GM23338 (cell line): ENCODE measurements at regions not wholly inside any gene's neighbourhood (a gene's known extent, or its start where the extent isn't known, plus 50 kb on each side); places are given as distances from the start of the nearest gene placed in this dataset.

Experiments
- ATAC-seq: fragments of 200-7000 bp; cut with Tn5 transposase; 3 replicates; pipeline ENCODE4 v1.9.1; 2020
- DNase-seq: peaks from one replicate; pipeline ENCODE4 v3.0.0-alpha.2; 2015; ENCODE audit warnings: low spot score
- H2AFZ ChIP-seq: fragments of 200-600 bp; sonication (generic); 2 replicates; pipeline ENCODE4 v1.8.0; 2016; ENCODE audit warnings: antibody characterized with exemption, mild to moderate bottlenecking, moderate library complexity
- H3F3A ChIP-seq: fragments of 200-600 bp; sonication (generic); replicated peaks from 2 replicates; pipeline ENCODE4 v1.8.0; 2017; ENCODE audit warnings: antibody characterized with exemption, mixed run types, low read depth
- H3K27ac ChIP-seq: fragments of 200-600 bp; sonication (generic); 2 replicates; pipeline ENCODE4 v1.6.1; 2016; ENCODE audit warnings: low read depth
- H3K27me3 ChIP-seq: fragments of 200-600 bp; sonication (generic); 2 replicates; pipeline ENCODE4 v1.8.0; 2016; ENCODE audit warnings: mild to moderate bottlenecking, mixed run types, moderate library complexity; ENCODE audit not compliant: insufficient read depth
- H3K36me3 ChIP-seq: fragments of 200-600 bp; sonication (generic); 2 replicates; pipeline ENCODE4 v1.8.0; 2016; ENCODE audit warnings: mild to moderate bottlenecking; ENCODE audit not compliant: insufficient read depth
- H3K4me1 ChIP-seq: fragments of 200-600 bp; sonication (generic); 2 replicates; pipeline ENCODE4 v1.8.0; 2016; ENCODE audit warnings: mild to moderate bottlenecking, moderate library complexity; ENCODE audit not compliant: insufficient read depth
- H3K4me2 ChIP-seq: fragments of 200-600 bp; sonication (generic); 2 replicates; pipeline ENCODE4 v1.7.1; 2017; ENCODE audit warnings: mixed run types
- H3K4me3 ChIP-seq: fragments of 200-600 bp; sonication (generic); 2 replicates; pipeline ENCODE4 v1.6.1; 2016; ENCODE audit warnings: mixed run types
- H3K79me2 ChIP-seq: fragments of 200-600 bp; sonication (generic); replicated peaks from 2 replicates; pipeline ENCODE4 v1.8.0; 2017; ENCODE audit warnings: mild to moderate bottlenecking; ENCODE audit not compliant: insufficient read depth
- H3K9me2 ChIP-seq: fragments of 200-600 bp; sonication (generic); 2 replicates; pipeline ENCODE4 v1.8.0; 2017; ENCODE audit not compliant: insufficient read depth
- H4K20me1 ChIP-seq: fragments of 200-600 bp; sonication (generic); replicated peaks from 2 replicates; pipeline ENCODE4 v1.8.0; 2017; ENCODE audit warnings: mild to moderate bottlenecking; ENCODE audit not compliant: insufficient read depth
- H3K27ac Mint-ChIP-seq: 2 replicates; pipeline ENCODE4 v1.8.0; 2020; ENCODE audit warnings: inconsistent platforms, mild to moderate bottlenecking, moderate library complexity, mixed read lengths
- H3K27me3 Mint-ChIP-seq: 3 replicates; pipeline ENCODE4 v1.8.0; 2022; ENCODE audit warnings: low read depth, mild to moderate bottlenecking, moderate library complexity, mixed read lengths, inconsistent platforms; ENCODE audit not compliant: insufficient read depth, poor library complexity
- H3K36me3 Mint-ChIP-seq: 3 replicates; pipeline ENCODE4 v1.8.0; 2021; ENCODE audit warnings: low read depth, mild to moderate bottlenecking, inconsistent platforms, moderate library complexity, mixed read lengths
- H3K4me1 Mint-ChIP-seq: 3 replicates; pipeline ENCODE4 v1.8.0; 2020; ENCODE audit warnings: mild to moderate bottlenecking, inconsistent platforms, mixed read lengths
- H3K4me3 Mint-ChIP-seq: 3 replicates; pipeline ENCODE4 v1.8.0; 2021; ENCODE audit warnings: moderate library complexity, mild to moderate bottlenecking, inconsistent platforms, mixed read lengths
- H3K9me3 Mint-ChIP-seq: 3 replicates; pipeline ENCODE4 v1.8.0; 2020; ENCODE audit warnings: moderate library complexity, mild to moderate bottlenecking, inconsistent platforms, mixed read lengths
- CREB1 ChIP-seq: fragments of 250-450 bp; sonication (Bioruptor Pico); IDR thresholded peaks from 2 replicates; pipeline ENCODE4 v1.5.0; 2020; ENCODE audit warnings: low read depth, mild to moderate bottlenecking, moderate library complexity
- EZH2 ChIP-seq: fragments of 200-600 bp; sonication (generic); IDR thresholded peaks from one replicate; pipeline ENCODE4 v1.8.0; 2017; ENCODE audit warnings: antibody characterized with exemption, mild to moderate bottlenecking, low read depth; ENCODE audit not compliant: unreplicated experiment
- EZH2phosphoT487 ChIP-seq: fragments of 200-600 bp; sonication (generic); IDR thresholded peaks from one replicate; pipeline ENCODE4 v1.8.1; 2018; ENCODE audit warnings: antibody characterized with exemption; ENCODE audit not compliant: unreplicated experiment
- JUNB ChIP-seq: IDR thresholded peaks from one replicate; pipeline ENCODE4 v1.6.1; 2016; ENCODE audit warnings: antibody characterized with exemption; ENCODE audit not compliant: unreplicated experiment
- NANOG ChIP-seq: IDR thresholded peaks from 2 replicates; pipeline ENCODE4 v1.6.1; 2016; ENCODE audit warnings: antibody characterized with exemption, borderline replicate concordance
- POLR2AphosphoS5 ChIP-seq: IDR thresholded peaks from 2 replicates; pipeline ENCODE4 v1.6.1; 2016; ENCODE audit warnings: antibody characterized with exemption, low read depth
- STAT1 ChIP-seq: IDR thresholded peaks from one replicate; pipeline ENCODE4 v1.6.1; 2016; ENCODE audit warnings: antibody characterized with exemption; ENCODE audit not compliant: unreplicated experiment
- ZNF114 ChIP-seq: fragments of 250-450 bp; sonication (Bioruptor Pico); IDR thresholded peaks from 2 replicates; pipeline ENCODE4 v1.5.0; 2020; ENCODE audit warnings: mild to moderate bottlenecking, moderate library complexity
- ZNF331 ChIP-seq: fragments of 250-450 bp; sonication (Bioruptor Pico); IDR thresholded peaks from 2 replicates; pipeline ENCODE4 v1.5.0; 2020; ENCODE audit warnings: low read depth, mild to moderate bottlenecking, moderate library complexity
- TF ChIP-seq, protein P1 (sequence below): IDR thresholded peaks from 2 replicates; pipeline ENCODE4 v1.6.1; 2016; ENCODE audit warnings: antibody characterized with exemption
- TF ChIP-seq, protein P2 (sequence below), 2 experiments: fragments of 200-600 bp in 1 of 2; sonication (generic) in 1 of 2; conservative IDR thresholded peaks; 2 replicates each; pipeline versions ENCODE4 v1.5.1 to v1.6.1; 2016 to 2017; ENCODE audit warnings: antibody characterized with exemption in 2 of 2, low read depth in 2 of 2, mild to moderate bottlenecking in 2 of 2, moderate library complexity in 1 of 2
- TF ChIP-seq, protein P3 (sequence below): IDR thresholded peaks from one replicate; pipeline ENCODE4 v1.6.1; 2018; ENCODE audit warnings: antibody characterized with exemption; ENCODE audit not compliant: unreplicated experiment
- TF ChIP-seq, protein P4 (sequence below): fragments of 250-450 bp; sonication (Bioruptor Pico); IDR thresholded peaks from 2 replicates; pipeline ENCODE4 v1.5.0; 2020; ENCODE audit warnings: mild to moderate bottlenecking, moderate library complexity

DNA sequence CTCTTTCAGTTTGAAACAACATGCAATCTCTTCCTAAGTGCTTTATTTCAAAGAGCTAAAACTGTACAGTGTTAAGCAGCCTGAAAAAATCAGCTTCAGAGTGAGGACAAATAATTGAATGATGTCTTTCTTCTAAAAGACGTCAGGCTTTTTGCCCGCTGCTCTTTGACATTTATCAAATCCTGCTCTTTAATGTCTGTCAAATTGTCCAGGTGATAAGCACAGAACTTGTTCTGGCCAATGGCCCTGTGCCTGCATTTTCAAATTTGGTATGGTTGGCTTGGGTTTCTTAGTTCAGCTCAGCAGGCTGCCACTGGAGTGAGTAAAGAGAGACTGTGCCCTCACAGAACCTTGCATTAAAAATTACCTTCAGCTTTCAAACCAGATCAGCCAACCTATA lies 712.9 kb upstream of the LCORL start:
- H3K36me3 Mint-ChIP-seq = peaks cover 3% of the 10 kb centered on the region; the same call in 2 of the 3 replicates
- no peak for DNase-seq
- ATAC-seq = no peak
- H3K4me3 Mint-ChIP-seq = no peak overlapping the region
- Histone ChIP-seq H3K36me3 (no peaks in the 10 kb centered on the region), H2AFZ (no peak overlapping the region; the same call in 1 of the 2 replicates), H3K9me2 (no peaks in the 10 kb centered on the region), H3K27me3 (no peaks in the 10 kb centered on the region), H3K79me2 (no peaks in the 10 kb centered on the region), H4K20me1 (no peaks in the 10 kb centered on the region), H3K4me3 (no peak overlapping the region), H3K4me1 (no peaks in the 10 kb centered on the region), H3K4me2 (no peak overlapping the region), H3F3A (no peaks in the 10 kb centered on the region), H3K27ac (no peak overlapping the region)
- H3K27me3 Mint-ChIP-seq = no peaks in the 10 kb centered on the region
- no peak overlapping the region for H3K27ac Mint-ChIP-seq
- peaks cover 3% of the 10 kb centered on the region; the same call in 2 of the 3 replicates for H3K4me1 Mint-ChIP-seq
- no peaks in the 10 kb centered on the region for H3K9me3 Mint-ChIP-seq
- TF ChIP-seq EZH2 (no peak), ZNF331 (CRISPR knock-in tag) (no peak), ZNF114 (CRISPR knock-in tag) (no peak), STAT1 (no peak), JUNB (no peak), EZH2phosphoT487 (no peak), NANOG (no peak), POLR2AphosphoS5 (no peak), CREB1 (CRISPR knock-in tag) (no peak)
- TF ChIP-seq, protein P1, sequence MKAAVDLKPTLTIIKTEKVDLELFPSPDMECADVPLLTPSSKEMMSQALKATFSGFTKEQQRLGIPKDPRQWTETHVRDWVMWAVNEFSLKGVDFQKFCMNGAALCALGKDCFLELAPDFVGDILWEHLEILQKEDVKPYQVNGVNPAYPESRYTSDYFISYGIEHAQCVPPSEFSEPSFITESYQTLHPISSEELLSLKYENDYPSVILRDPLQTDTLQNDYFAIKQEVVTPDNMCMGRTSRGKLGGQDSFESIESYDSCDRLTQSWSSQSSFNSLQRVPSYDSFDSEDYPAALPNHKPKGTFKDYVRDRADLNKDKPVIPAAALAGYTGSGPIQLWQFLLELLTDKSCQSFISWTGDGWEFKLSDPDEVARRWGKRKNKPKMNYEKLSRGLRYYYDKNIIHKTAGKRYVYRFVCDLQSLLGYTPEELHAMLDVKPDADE = no peak
- TF ChIP-seq, protein P2, sequence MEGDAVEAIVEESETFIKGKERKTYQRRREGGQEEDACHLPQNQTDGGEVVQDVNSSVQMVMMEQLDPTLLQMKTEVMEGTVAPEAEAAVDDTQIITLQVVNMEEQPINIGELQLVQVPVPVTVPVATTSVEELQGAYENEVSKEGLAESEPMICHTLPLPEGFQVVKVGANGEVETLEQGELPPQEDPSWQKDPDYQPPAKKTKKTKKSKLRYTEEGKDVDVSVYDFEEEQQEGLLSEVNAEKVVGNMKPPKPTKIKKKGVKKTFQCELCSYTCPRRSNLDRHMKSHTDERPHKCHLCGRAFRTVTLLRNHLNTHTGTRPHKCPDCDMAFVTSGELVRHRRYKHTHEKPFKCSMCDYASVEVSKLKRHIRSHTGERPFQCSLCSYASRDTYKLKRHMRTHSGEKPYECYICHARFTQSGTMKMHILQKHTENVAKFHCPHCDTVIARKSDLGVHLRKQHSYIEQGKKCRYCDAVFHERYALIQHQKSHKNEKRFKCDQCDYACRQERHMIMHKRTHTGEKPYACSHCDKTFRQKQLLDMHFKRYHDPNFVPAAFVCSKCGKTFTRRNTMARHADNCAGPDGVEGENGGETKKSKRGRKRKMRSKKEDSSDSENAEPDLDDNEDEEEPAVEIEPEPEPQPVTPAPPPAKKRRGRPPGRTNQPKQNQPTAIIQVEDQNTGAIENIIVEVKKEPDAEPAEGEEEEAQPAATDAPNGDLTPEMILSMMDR (conservative IDR thresholded peaks at IDR 0.05; ENCODE audit: low read depth in 2 of 2) = no peak
- TF ChIP-seq, protein P3, sequence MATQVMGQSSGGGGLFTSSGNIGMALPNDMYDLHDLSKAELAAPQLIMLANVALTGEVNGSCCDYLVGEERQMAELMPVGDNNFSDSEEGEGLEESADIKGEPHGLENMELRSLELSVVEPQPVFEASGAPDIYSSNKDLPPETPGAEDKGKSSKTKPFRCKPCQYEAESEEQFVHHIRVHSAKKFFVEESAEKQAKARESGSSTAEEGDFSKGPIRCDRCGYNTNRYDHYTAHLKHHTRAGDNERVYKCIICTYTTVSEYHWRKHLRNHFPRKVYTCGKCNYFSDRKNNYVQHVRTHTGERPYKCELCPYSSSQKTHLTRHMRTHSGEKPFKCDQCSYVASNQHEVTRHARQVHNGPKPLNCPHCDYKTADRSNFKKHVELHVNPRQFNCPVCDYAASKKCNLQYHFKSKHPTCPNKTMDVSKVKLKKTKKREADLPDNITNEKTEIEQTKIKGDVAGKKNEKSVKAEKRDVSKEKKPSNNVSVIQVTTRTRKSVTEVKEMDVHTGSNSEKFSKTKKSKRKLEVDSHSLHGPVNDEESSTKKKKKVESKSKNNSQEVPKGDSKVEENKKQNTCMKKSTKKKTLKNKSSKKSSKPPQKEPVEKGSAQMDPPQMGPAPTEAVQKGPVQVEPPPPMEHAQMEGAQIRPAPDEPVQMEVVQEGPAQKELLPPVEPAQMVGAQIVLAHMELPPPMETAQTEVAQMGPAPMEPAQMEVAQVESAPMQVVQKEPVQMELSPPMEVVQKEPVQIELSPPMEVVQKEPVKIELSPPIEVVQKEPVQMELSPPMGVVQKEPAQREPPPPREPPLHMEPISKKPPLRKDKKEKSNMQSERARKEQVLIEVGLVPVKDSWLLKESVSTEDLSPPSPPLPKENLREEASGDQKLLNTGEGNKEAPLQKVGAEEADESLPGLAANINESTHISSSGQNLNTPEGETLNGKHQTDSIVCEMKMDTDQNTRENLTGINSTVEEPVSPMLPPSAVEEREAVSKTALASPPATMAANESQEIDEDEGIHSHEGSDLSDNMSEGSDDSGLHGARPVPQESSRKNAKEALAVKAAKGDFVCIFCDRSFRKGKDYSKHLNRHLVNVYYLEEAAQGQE = no peak
- TF ChIP-seq, protein P4, sequence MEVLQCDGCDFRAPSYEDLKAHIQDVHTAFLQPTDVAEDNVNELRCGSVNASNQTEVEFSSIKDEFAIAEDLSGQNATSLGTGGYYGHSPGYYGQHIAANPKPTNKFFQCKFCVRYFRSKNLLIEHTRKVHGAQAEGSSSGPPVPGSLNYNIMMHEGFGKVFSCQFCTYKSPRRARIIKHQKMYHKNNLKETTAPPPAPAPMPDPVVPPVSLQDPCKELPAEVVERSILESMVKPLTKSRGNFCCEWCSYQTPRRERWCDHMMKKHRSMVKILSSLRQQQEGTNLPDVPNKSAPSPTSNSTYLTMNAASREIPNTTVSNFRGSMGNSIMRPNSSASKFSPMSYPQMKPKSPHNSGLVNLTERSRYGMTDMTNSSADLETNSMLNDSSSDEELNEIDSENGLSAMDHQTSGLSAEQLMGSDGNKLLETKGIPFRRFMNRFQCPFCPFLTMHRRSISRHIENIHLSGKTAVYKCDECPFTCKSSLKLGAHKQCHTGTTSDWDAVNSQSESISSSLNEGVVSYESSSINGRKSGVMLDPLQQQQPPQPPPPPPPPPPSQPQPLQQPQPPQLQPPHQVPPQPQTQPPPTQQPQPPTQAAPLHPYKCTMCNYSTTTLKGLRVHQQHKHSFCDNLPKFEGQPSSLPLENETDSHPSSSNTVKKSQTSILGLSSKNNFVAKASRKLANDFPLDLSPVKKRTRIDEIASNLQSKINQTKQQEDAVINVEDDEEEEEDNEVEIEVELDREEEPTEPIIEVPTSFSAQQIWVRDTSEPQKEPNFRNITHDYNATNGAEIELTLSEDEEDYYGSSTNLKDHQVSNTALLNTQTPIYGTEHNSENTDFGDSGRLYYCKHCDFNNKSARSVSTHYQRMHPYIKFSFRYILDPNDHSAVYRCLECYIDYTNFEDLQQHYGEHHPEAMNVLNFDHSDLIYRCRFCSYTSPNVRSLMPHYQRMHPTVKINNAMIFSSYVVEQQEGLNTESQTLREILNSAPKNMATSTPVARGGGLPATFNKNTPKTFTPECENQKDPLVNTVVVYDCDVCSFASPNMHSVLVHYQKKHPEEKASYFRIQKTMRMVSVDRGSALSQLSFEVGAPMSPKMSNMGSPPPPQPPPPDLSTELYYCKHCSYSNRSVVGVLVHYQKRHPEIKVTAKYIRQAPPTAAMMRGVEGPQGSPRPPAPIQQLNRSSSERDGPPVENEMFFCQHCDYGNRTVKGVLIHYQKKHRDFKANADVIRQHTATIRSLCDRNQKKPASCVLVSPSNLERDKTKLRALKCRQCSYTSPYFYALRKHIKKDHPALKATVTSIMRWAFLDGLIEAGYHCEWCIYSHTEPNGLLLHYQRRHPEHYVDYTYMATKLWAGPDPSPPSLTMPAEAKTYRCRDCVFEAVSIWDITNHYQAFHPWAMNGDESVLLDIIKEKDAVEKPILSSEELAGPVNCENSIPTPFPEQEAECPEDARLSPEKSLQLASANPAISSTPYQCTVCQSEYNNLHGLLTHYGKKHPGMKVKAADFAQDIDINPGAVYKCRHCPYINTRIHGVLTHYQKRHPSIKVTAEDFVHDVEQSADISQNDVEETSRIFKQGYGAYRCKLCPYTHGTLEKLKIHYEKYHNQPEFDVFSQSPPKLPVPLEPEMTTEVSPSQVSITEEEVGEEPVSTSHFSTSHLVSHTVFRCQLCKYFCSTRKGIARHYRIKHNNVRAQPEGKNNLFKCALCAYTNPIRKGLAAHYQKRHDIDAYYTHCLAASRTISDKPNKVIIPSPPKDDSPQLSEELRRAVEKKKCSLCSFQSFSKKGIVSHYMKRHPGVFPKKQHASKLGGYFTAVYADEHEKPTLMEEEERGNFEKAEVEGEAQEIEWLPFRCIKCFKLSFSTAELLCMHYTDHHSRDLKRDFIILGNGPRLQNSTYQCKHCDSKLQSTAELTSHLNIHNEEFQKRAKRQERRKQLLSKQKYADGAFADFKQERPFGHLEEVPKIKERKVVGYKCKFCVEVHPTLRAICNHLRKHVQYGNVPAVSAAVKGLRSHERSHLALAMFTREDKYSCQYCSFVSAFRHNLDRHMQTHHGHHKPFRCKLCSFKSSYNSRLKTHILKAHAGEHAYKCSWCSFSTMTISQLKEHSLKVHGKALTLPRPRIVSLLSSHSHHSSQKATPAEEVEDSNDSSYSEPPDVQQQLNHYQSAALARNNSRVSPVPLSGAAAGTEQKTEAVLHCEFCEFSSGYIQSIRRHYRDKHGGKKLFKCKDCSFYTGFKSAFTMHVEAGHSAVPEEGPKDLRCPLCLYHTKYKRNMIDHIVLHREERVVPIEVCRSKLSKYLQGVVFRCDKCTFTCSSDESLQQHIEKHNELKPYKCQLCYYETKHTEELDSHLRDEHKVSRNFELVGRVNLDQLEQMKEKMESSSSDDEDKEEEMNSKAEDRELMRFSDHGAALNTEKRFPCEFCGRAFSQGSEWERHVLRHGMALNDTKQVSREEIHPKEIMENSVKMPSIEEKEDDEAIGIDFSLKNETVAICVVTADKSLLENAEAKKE (CRISPR knock-in tag) = no peak
